Fibroblast of lung (primary cell): ENCODE measurements at regions not wholly inside any gene's neighbourhood (a gene's known extent, or its start where the extent isn't known, plus 50 kb on each side); places are given as distances from the start of the nearest gene placed in this dataset.

Experiments used
- DNase-seq, 2 donors: peaks; one replicate each; pipeline versions ENCODE4 v3.0.0 to v3.0.0-alpha.2; 2010; ENCODE audit warnings: low read depth in 2 of 2
- H2AFZ ChIP-seq: 2 replicates; pipeline ENCODE4 v1.5.1; 2012; ENCODE audit warnings: low read length, control low read depth, inconsistent platforms
- H3K27ac ChIP-seq: 2 replicates; pipeline ENCODE4 v1.5.1; 2011; ENCODE audit warnings: low read length, control low read depth; ENCODE audit not compliant: insufficient read depth
- H3K27me3 ChIP-seq: 2 replicates; pipeline ENCODE4 v1.5.1; 2011; ENCODE audit warnings: mild to moderate bottlenecking, low read length; ENCODE audit not compliant: control insufficient read depth, insufficient read depth
- H3K36me3 ChIP-seq: 2 replicates; pipeline ENCODE4 v1.5.1; 2011; ENCODE audit warnings: low read length; ENCODE audit not compliant: control insufficient read depth, insufficient read depth
- H3K4me1 ChIP-seq: 2 replicates; pipeline ENCODE4 v1.5.1; 2011; ENCODE audit warnings: low read length; ENCODE audit not compliant: control insufficient read depth, insufficient read depth; ENCODE audit errors: extremely low read depth
- H3K4me2 ChIP-seq: 2 replicates; pipeline ENCODE4 v1.5.1; 2011; ENCODE audit warnings: low read length, control low read depth; ENCODE audit not compliant: insufficient read depth; ENCODE audit errors: extremely low read depth
- H3K4me3 ChIP-seq, 4 experiments: fragments of 200-600 bp in 1 of 4; sonication (generic) in 1 of 4; replicated peaks in 1 of 4; 2 replicates each; pipeline ENCODE4 v1.5.1; 2011 to 2016; ENCODE audit warnings: low read length in 4 of 4, low read depth in 3 of 4, mild to moderate bottlenecking in 3 of 4, control low read depth in 2 of 4, inconsistent platforms in 1 of 4, mixed read lengths in 1 of 4; ENCODE audit not compliant: insufficient read depth in 1 of 4; ENCODE audit errors: control extremely low read depth in 1 of 4
- H3K79me2 ChIP-seq: 2 replicates; pipeline ENCODE4 v1.5.1; 2012; ENCODE audit warnings: mild to moderate bottlenecking, low read length, inconsistent platforms; ENCODE audit not compliant: control insufficient read depth, insufficient read depth
- H3K9ac ChIP-seq: 2 replicates; pipeline ENCODE4 v1.5.1; 2011; ENCODE audit warnings: mild to moderate bottlenecking, low read length, control low read depth; ENCODE audit not compliant: insufficient read depth
- H3K9me3 ChIP-seq: 2 replicates; pipeline ENCODE4 v1.5.1; 2012; ENCODE audit warnings: low read depth, low read length; ENCODE audit not compliant: control insufficient read depth, insufficient read depth
- H4K20me1 ChIP-seq: 2 replicates; pipeline ENCODE4 v1.5.1; 2011; ENCODE audit warnings: low read length; ENCODE audit not compliant: control insufficient read depth, insufficient read depth; ENCODE audit errors: extremely low read depth
- EZH2 ChIP-seq: IDR thresholded peaks from 2 replicates; pipeline ENCODE4 v1.5.1; 2012; ENCODE audit warnings: low read length, control low read depth, mild to moderate bottlenecking; ENCODE audit errors: missing control alignments
- TF ChIP-seq, protein P1 (sequence below), 2 donors: IDR thresholded peaks in 1 of 2; conservative IDR thresholded peaks in 1 of 2; 1 replicate in 1 of 2; 2 replicates in 1 of 2; pipeline ENCODE4 v1.5.1; 2011 to 2012; ENCODE audit warnings: low read length in 2 of 2, control low read depth in 1 of 2, inconsistent platforms in 1 of 2, low read depth in 1 of 2, mild to moderate bottlenecking in 1 of 2

DNA sequence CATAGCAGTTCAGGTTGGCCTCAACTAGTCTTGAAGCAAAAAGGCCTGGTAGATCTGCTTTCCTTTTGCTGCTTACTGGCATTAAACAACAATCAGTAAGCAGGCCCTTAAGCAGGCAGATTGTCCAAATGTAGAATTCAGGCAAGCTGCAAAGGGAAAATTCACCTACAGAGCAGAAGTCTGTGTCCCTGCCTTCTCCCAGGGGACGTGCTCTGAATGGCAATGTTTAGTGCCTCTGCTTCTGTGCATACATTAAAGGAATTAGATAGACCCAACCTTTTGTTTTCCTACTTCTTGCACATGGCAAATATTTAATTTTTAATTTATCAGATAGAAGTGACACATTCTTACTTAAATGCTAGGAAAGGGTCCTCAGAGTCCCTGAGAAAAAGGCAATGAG lies 328.8 kb upstream of the PIK3R1 start:
- H3K4me2 ChIP-seq: no peak overlapping the region
- no peak overlapping the region for H3K4me3 ChIP-seq
- TF ChIP-seq, protein P1, sequence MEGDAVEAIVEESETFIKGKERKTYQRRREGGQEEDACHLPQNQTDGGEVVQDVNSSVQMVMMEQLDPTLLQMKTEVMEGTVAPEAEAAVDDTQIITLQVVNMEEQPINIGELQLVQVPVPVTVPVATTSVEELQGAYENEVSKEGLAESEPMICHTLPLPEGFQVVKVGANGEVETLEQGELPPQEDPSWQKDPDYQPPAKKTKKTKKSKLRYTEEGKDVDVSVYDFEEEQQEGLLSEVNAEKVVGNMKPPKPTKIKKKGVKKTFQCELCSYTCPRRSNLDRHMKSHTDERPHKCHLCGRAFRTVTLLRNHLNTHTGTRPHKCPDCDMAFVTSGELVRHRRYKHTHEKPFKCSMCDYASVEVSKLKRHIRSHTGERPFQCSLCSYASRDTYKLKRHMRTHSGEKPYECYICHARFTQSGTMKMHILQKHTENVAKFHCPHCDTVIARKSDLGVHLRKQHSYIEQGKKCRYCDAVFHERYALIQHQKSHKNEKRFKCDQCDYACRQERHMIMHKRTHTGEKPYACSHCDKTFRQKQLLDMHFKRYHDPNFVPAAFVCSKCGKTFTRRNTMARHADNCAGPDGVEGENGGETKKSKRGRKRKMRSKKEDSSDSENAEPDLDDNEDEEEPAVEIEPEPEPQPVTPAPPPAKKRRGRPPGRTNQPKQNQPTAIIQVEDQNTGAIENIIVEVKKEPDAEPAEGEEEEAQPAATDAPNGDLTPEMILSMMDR (conservative IDR thresholded peaks at IDR 0.05 in 1 of 2, IDR thresholded peaks at IDR 0.05 in 1 of 2; ENCODE audit: low read depth in 1 of 2, low read length in 2 of 2): no peak
- no peaks in the 10 kb centered on the region for H3K79me2 ChIP-seq
- H3K4me1 ChIP-seq: no peaks in the 10 kb centered on the region
- no peaks in the 10 kb centered on the region for H4K20me1 ChIP-seq
- H3K9me3 ChIP-seq: no peaks in the 10 kb centered on the region
- no peaks in the 10 kb centered on the region for H3K27me3 ChIP-seq
- H3K36me3 ChIP-seq: no peaks in the 10 kb centered on the region
- no peak overlapping the region for H3K27ac ChIP-seq
- no peak for DNase-seq
- no peak overlapping the region for H3K9ac ChIP-seq
- H2AFZ ChIP-seq: no peak overlapping the region

DNA sequence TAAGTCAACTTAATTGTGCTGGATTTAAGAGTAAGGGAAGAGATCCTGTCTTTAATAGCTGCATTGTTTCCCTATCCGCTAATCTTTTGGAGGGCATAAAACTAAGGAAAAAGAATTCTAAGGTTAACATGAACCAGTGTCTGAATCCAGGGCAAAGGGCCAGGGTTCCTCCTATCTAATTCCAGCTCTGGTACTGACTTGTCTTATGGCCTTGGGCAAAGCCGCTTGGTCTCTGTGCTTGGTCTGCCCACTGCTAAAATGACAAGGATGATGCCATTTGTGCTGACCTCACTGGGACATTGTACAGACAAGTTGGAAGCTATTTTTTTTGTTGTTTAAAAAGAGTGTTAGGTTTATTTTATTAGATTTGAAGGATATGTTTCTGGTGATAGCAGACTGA lies 334.7 kb upstream of the PIK3R1 start:
- no peaks in the 10 kb centered on the region for H3K27me3 ChIP-seq
- H4K20me1 ChIP-seq: no peaks in the 10 kb centered on the region
- H3K9ac ChIP-seq: no peak overlapping the region
- H3K9me3 ChIP-seq: no peaks in the 10 kb centered on the region
- DNase-seq: peak in 1 of 2 donors; percentile 9
- no peak overlapping the region for H3K4me2 ChIP-seq
- H3K79me2 ChIP-seq: no peaks in the 10 kb centered on the region
- no peak overlapping the region for H3K4me3 ChIP-seq
- no peaks in the 10 kb centered on the region for H3K4me1 ChIP-seq
- no peaks in the 10 kb centered on the region for H3K36me3 ChIP-seq
- H3K27ac ChIP-seq: no peak overlapping the region
- no peak for TF ChIP-seq EZH2
- TF ChIP-seq, protein P1 (conservative IDR thresholded peaks at IDR 0.05 in 1 of 2, IDR thresholded peaks at IDR 0.05 in 1 of 2; ENCODE audit: low read depth in 1 of 2, low read length in 2 of 2): no peak
- no peak overlapping the region for H2AFZ ChIP-seq

DNA sequence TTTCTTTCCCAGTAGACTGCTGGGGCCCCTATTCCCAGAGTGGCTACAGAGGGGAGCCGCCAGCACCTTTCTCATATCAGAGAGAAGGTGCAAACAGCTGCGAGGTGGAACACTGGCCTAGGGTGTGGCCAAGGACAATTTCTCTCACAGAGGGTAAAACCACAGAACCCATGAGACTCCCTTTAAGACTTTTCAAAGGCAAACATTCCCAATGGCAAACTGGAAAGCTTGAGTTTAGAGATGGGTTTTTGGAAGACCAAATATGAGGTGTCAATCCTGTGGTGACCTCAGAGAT lies 335.1 kb upstream of the PIK3R1 start:
- Histone ChIP-seq H3K36me3 (no peaks in the 10 kb centered on the region), H3K4me3 (no peak overlapping the region), H4K20me1 (no peaks in the 10 kb centered on the region), H3K27ac (no peak overlapping the region), H3K9me3 (no peaks in the 10 kb centered on the region), H3K4me2 (no peak overlapping the region), H3K4me1 (no peaks in the 10 kb centered on the region), H3K79me2 (no peaks in the 10 kb centered on the region), H2AFZ (no peak overlapping the region), H3K9ac (no peak overlapping the region), H3K27me3 (no peaks in the 10 kb centered on the region)
- no peak for DNase-seq
- TF ChIP-seq EZH2: no peak
- TF ChIP-seq, protein P1 (conservative IDR thresholded peaks at IDR 0.05 in 1 of 2, IDR thresholded peaks at IDR 0.05 in 1 of 2; ENCODE audit: low read depth in 1 of 2, low read length in 2 of 2): no peak
